Naive thymus-derived CD4-positive, alpha-beta T cell (primary cell): ENCODE measurements at regions not wholly inside any gene's neighbourhood (a gene's known extent, or its start where the extent isn't known, plus 50 kb on each side); places are given as distances from the start of the nearest gene placed in this dataset.

Source experiments
- ATAC-seq: fragments of 150-1000 bp; cut with Tn5 transposase; 2 replicates; pipeline ENCODE4 v1.10.0; 2021; ENCODE audit warnings: mild to moderate bottlenecking, moderate library complexity
- CTCF ChIA-PET: fragments of 350-600 bp; sonication (Branson Sonifier 250); formaldehyde crosslinking; loops from one replicate; lab custom pipeline; 2021; ENCODE audit warnings: antibody characterized with exemption; lab: Charles Lee
- POLR2A ChIA-PET: fragments of 350-600 bp; sonication (Branson Sonifier 250); formaldehyde crosslinking; loops from one replicate; lab custom pipeline; 2021; ENCODE audit warnings: antibody characterized with exemption, inconsistent platforms; lab: Charles Lee
- DNase-seq, 9 donors: peaks; one replicate each; pipeline versions ENCODE4 v3.0.0 to v3.0.0-alpha.2; 2020 to 2022; ENCODE audit warnings: mixed read lengths in 1 of 9
- H3K27ac ChIP-seq: one replicate; pipeline ENCODE4 v1.7.0; 2013; ENCODE audit warnings: mild to moderate bottlenecking, low read depth, low read length, moderate library complexity
- H3K27me3 ChIP-seq, 2 donors: one replicate each; pipeline ENCODE4 v1.7.0; 2013; ENCODE audit warnings: low read length in 2 of 2, mild to moderate bottlenecking in 2 of 2, moderate library complexity in 2 of 2; ENCODE audit not compliant: control insufficient read depth in 2 of 2, insufficient read depth in 2 of 2
- H3K36me3 ChIP-seq, 3 experiments: 1 replicate in 2 of 3; 2 replicates in 1 of 3; pipeline ENCODE4 v1.7.0; 2013; ENCODE audit warnings: low read length in 3 of 3, mild to moderate bottlenecking in 3 of 3, moderate library complexity in 1 of 3; ENCODE audit not compliant: insufficient read depth in 3 of 3, control insufficient read depth in 2 of 3
- H3K4me1 ChIP-seq, 2 donors: one replicate each; pipeline ENCODE4 v1.7.0; 2013; ENCODE audit warnings: low read length in 2 of 2, mild to moderate bottlenecking in 2 of 2, moderate library complexity in 1 of 2; ENCODE audit not compliant: control insufficient read depth in 2 of 2, insufficient read depth in 2 of 2
- H3K4me3 ChIP-seq: 2 replicates; pipeline ENCODE4 v1.7.0; 2013; ENCODE audit warnings: mild to moderate bottlenecking, low read length
- H3K9me3 ChIP-seq, 3 experiments: 1 replicate in 2 of 3; 2 replicates in 1 of 3; pipeline ENCODE4 v1.7.0; 2013; ENCODE audit warnings: low read length in 3 of 3; ENCODE audit not compliant: control insufficient read depth in 2 of 3
- H3K27ac Mint-ChIP-seq, 9 donors: one replicate each; pipeline ENCODE4 v1.8.0; 2020 to 2022; ENCODE audit warnings: mixed read lengths in 9 of 9, mild to moderate bottlenecking in 8 of 9, moderate library complexity in 5 of 9, inconsistent platforms in 2 of 9
- H3K27me3 Mint-ChIP-seq, 5 donors: one replicate each; pipeline ENCODE4 v1.8.0; 2021 to 2022; ENCODE audit warnings: mixed read lengths in 5 of 5, mild to moderate bottlenecking in 1 of 5
- H3K36me3 Mint-ChIP-seq, 5 donors: one replicate each; pipeline ENCODE4 v1.8.0; 2020 to 2022; ENCODE audit warnings: mixed read lengths in 5 of 5, mild to moderate bottlenecking in 3 of 5, inconsistent platforms in 1 of 5
- H3K4me1 Mint-ChIP-seq, 7 donors: one replicate each; pipeline ENCODE4 v1.8.0; 2020 to 2022; ENCODE audit warnings: mixed read lengths in 7 of 7, mild to moderate bottlenecking in 3 of 7, inconsistent platforms in 1 of 7
- H3K4me3 Mint-ChIP-seq, 10 donors: one replicate each; pipeline ENCODE4 v1.8.0; 2020 to 2022; ENCODE audit warnings: mild to moderate bottlenecking in 10 of 10, mixed read lengths in 10 of 10, moderate library complexity in 6 of 10, inconsistent platforms in 2 of 10
- H3K9me3 Mint-ChIP-seq, 11 donors: one replicate each; pipeline ENCODE4 v1.8.0; 2020 to 2022; ENCODE audit warnings: mixed read lengths in 11 of 11, mild to moderate bottlenecking in 4 of 11, inconsistent platforms in 1 of 11, moderate library complexity in 1 of 11
- intact Hi-C, 2 donors: fragments of 100-400 bp; cut with micrococcal nuclease; formaldehyde crosslinking; loops; one replicate each; pipeline ENCODE4 v1.15.1; 2023

DNA sequence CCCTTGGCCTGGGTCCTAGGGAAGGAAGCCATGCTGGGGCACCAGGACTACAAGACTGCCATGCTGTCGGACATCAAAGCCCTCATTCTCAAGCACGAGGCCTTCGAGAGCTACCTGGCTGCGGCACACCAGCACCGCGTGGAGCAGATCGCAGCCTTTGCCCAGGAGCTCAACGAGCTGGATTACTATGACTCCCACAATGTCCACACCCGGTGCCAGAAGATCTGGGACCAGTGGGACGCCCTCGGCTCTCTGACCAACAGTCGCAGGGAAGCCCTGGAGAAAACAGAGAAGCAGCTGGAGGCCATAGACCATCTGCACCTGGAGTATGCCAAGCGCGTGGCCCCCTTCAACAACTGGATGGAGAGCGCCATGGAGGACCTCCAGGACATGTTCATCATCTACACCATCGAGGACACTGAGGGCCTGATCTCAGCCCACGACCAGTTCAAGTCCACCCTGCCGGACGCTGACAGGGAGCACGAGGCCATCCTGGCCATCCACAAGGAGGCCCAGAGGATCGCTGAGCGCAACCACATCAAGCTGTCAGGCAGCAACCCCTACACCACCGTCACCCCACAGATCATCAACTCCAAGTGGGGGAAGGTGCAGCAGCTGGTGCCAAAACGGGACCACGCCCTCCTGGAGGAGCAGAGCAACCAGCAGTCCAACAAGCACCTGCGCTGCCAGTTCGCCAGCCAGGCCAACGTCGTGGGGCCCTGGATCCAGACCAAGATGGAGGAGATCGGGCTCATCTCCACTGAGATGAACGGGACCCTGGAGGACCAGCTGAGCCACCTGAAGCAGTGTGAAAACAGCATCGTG, 487.0 kb downstream of the TRAM1L1 start:
- Histone ChIP-seq H3K9me3 (no peaks in the 10 kb centered on the region), H3K4me1 (no peaks in the 10 kb centered on the region), H3K4me3 (no peak overlapping the region), H3K27me3 (no peaks in the 10 kb centered on the region), H3K36me3 (no peaks in the 10 kb centered on the region), H3K27ac (no peak overlapping the region)
- ChIA-PET CTCF (no interaction called here), POLR2A (no interaction called here)
- no peaks in the 10 kb centered on the region for H3K4me1 Mint-ChIP-seq
- H3K9me3 Mint-ChIP-seq: peaks cover 0 to 4% (median 0%) of the 10 kb centered on the region in 11 donors
- DNase-seq (no peak), ATAC-seq (no peak)
- H3K4me3 Mint-ChIP-seq: no peak overlapping the region
- intact Hi-C loops: no loop called here
- no peaks in the 10 kb centered on the region for H3K27me3 Mint-ChIP-seq
- no peak overlapping the region for H3K27ac Mint-ChIP-seq
- no peaks in the 10 kb centered on the region for H3K36me3 Mint-ChIP-seq

DNA sequence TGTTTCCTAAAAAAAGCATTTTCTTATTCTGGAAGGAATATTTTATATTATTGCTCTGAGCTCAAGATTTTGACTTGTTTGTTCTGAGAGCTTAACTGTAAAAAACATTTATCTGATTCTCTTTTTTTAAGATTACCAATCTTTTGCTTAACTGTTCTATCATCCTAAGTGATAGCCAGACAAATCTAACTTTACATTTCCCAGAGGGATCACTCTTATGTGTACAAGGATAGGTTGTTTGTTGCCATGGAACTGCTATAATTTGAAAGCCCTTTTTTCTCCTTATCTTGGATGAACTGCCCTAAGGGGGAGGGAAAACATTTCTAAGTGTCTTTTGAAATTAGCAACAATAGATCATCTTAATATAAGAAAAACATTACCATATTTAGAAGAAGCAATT, 494.7 kb downstream of the TRAM1L1 start:
- no peaks in the 10 kb centered on the region for H3K27me3 ChIP-seq
- no peaks in the 10 kb centered on the region for H3K9me3 ChIP-seq
- H3K9me3 Mint-ChIP-seq: peaks cover 0 to 5% (median 0%) of the 10 kb centered on the region in 11 donors
- no peak overlapping the region for H3K27ac Mint-ChIP-seq
- no peak overlapping the region for H3K4me3 Mint-ChIP-seq
- H3K4me1 ChIP-seq: no peaks in the 10 kb centered on the region
- POLR2A ChIA-PET: no interaction called here
- no peak overlapping the region for H3K4me3 ChIP-seq
- H3K4me1 Mint-ChIP-seq: no peaks in the 10 kb centered on the region
- CTCF ChIA-PET: no interaction called here
- intact Hi-C loops: no loop called here
- ATAC-seq: no peak
- DNase-seq: no peak
- H3K36me3 ChIP-seq: no peaks in the 10 kb centered on the region
- no peaks in the 10 kb centered on the region for H3K36me3 Mint-ChIP-seq
- H3K27ac ChIP-seq: no peak overlapping the region
- H3K27me3 Mint-ChIP-seq: no peaks in the 10 kb centered on the region

DNA sequence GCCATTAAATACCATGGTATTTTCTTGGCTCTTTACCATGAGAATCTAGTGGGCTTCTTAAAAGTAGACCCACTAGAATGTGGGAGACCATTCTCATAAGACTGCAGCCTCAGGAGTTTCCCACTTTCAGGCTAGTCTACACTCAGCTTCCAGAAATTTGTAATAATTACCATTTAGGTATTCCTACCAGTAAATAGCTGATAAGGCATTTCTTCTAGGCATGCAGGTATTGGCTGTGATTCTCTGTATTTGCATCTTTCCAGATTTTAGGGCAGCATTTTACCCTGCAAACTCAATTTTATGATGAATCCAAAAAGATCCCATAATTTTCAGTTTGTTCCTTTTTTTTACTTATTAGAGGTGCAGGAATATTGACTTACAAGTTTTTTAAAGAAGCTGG, 496.6 kb downstream of the TRAM1L1 start:
- Histone ChIP-seq H3K27me3 (no peaks in the 10 kb centered on the region), H3K9me3 (no peaks in the 10 kb centered on the region), H3K36me3 (no peaks in the 10 kb centered on the region), H3K27ac (no peak overlapping the region), H3K4me1 (no peaks in the 10 kb centered on the region), H3K4me3 (no peak overlapping the region)
- ChIA-PET CTCF (no interaction called here), POLR2A (no interaction called here)
- Mint-ChIP-seq H3K27me3 (no peaks in the 10 kb centered on the region), H3K9me3 (peaks cover 0 to 7% (median 0%) of the 10 kb centered on the region in 11 donors), H3K36me3 (no peaks in the 10 kb centered on the region), H3K4me1 (no peaks in the 10 kb centered on the region), H3K27ac (no peak overlapping the region), H3K4me3 (no peak overlapping the region)
- ATAC-seq: no peak
- intact Hi-C loops: no loop called here
- no peak for DNase-seq

DNA sequence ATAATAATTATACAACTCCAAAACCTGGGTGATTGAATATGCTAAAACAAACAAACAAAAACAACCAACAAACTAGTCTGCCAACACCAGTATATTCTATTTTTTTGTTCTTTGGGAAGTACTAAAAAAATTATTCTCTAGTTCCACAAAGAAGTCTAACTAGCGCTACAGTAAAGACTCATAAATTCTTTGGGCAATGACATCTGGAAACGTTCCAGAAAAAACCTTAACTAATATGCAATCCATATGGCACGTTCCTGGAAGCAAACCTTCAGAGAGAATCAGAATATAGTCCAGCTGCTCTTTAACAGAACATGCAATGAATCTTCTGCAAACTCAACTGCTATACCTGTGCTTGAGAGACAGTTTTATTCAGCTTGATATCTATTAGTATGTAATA, 500.1 kb downstream of the TRAM1L1 start:
- intact Hi-C loops: no loop called here

DNA sequence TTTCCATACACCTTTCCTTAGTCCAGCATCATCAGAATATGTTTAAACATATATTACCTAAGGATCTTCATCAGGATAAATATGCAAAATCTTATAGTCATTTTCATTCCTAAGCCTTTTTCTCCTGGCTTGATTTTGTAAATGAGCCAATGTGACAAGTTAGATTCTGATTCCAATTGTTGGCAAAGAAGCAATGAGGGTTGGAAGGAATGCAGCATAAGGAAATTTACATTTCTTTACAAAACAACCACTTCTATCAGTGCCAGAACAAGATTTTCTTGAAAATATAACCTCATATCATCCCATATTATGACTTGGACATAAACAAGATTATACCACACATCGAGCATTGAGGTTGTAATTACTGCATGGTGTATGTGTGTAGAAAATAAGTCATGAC, 508.1 kb downstream of the TRAM1L1 start:
- Mint-ChIP-seq H3K4me3 (no peak overlapping the region), H3K27me3 (no peaks in the 10 kb centered on the region), H3K4me1 (no peaks in the 10 kb centered on the region), H3K9me3 (peaks cover 0 to 38% (median 3%) of the 10 kb centered on the region in 11 donors), H3K27ac (no peak overlapping the region), H3K36me3 (no peaks in the 10 kb centered on the region)
- intact Hi-C loops: no loop called here
- Histone ChIP-seq H3K27me3 (no peaks in the 10 kb centered on the region), H3K9me3 (no peaks in the 10 kb centered on the region), H3K36me3 (no peaks in the 10 kb centered on the region), H3K27ac (no peak overlapping the region), H3K4me1 (no peaks in the 10 kb centered on the region), H3K4me3 (no peak overlapping the region)
- ATAC-seq (no peak), DNase-seq (no peak)
- CTCF ChIA-PET: no interaction called here
- POLR2A ChIA-PET: no interaction called here

More for the DNA sequence above, 500.1 kb downstream of the TRAM1L1 start:
- CTCF ChIA-PET: no interaction called here
- H3K36me3 ChIP-seq: no peaks in the 10 kb centered on the region
- H3K4me1 Mint-ChIP-seq: no peaks in the 10 kb centered on the region
- H3K4me1 ChIP-seq: no peaks in the 10 kb centered on the region
- DNase-seq (no peak), ATAC-seq (no peak)
- no peak overlapping the region for H3K4me3 ChIP-seq
- H3K27ac ChIP-seq: no peak overlapping the region
- H3K27ac Mint-ChIP-seq: no peak overlapping the region
- no peak overlapping the region for H3K4me3 Mint-ChIP-seq
- POLR2A ChIA-PET: no interaction called here
- H3K27me3 ChIP-seq: no peaks in the 10 kb centered on the region
- no peaks in the 10 kb centered on the region for H3K9me3 ChIP-seq
- H3K9me3 Mint-ChIP-seq: peaks cover 0 to 12% (median 0%) of the 10 kb centered on the region in 11 donors
- H3K36me3 Mint-ChIP-seq: no peaks in the 10 kb centered on the region
- H3K27me3 Mint-ChIP-seq: no peaks in the 10 kb centered on the region

DNA sequence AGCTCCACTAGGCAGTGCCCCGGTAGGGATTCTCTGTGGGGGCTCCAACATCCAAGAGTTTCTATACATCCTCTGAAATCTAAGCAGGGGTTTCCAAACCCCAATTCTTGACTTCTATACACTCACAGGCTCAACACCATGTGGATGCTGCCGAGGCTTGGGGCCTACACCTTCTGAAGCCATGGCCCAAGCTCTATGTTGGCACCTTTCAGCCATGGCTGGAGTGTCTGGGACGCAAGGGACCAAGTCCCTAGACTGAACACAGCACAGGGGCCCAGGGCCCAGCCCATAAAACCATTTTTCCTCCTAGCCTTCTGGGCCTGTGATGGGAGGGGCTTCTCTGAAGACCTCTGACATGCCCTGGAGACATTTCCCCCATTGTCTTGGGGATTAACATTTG, 511.8 kb downstream of the TRAM1L1 start:
- ATAC-seq (no peak), DNase-seq (no peak)
- no peak overlapping the region for H3K27ac Mint-ChIP-seq
- Histone ChIP-seq H3K4me1 (no peaks in the 10 kb centered on the region), H3K27me3 (no peaks in the 10 kb centered on the region), H3K4me3 (no peak overlapping the region), H3K27ac (no peak overlapping the region), H3K9me3 (no peaks in the 10 kb centered on the region), H3K36me3 (no peaks in the 10 kb centered on the region)
- POLR2A ChIA-PET: no interaction called here
- CTCF ChIA-PET: no interaction called here
- H3K27me3 Mint-ChIP-seq: no peaks in the 10 kb centered on the region
- H3K9me3 Mint-ChIP-seq: peaks cover 0 to 51% (median 6%) of the 10 kb centered on the region in 11 donors
- no peaks in the 10 kb centered on the region for H3K36me3 Mint-ChIP-seq
- no peak overlapping the region for H3K4me3 Mint-ChIP-seq
- intact Hi-C loops: no loop called here
- H3K4me1 Mint-ChIP-seq: no peaks in the 10 kb centered on the region

DNA sequence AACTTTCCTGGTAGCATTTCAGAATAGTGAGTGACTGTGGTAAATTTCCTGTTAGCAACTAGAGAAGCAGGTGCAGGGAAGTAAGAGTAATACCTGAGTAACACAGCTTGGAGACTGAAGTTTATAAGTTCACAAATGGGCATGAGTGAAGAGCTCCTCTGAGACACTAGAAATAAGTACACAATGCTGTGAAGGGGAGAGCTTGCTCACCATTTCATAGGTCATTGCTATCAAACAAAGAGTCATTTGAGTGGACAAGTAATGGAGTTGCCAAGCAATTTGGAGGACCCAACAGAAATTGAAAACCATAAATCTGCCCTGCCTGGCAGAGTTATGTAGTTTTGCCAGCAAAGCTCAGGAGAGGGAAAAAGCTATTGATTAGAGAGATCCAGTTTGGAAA, 523.6 kb downstream of the TRAM1L1 start:
- Histone ChIP-seq H3K9me3 (no peaks in the 10 kb centered on the region), H3K4me3 (no peak overlapping the region), H3K27ac (no peak overlapping the region), H3K4me1 (no peaks in the 10 kb centered on the region), H3K36me3 (no peaks in the 10 kb centered on the region), H3K27me3 (no peaks in the 10 kb centered on the region)
- Mint-ChIP-seq H3K4me3 (no peak overlapping the region), H3K4me1 (no peaks in the 10 kb centered on the region), H3K9me3 (peaks cover 4 to 31% (median 12%) of the 10 kb centered on the region in 11 donors), H3K27me3 (no peaks in the 10 kb centered on the region), H3K36me3 (peaks cover 0 to 7% (median 0%) of the 10 kb centered on the region in 5 donors), H3K27ac (no peak overlapping the region)
- POLR2A ChIA-PET: no interaction called here
- intact Hi-C loops: no loop called here
- no peak for ATAC-seq
- DNase-seq: no peak
- CTCF ChIA-PET: no interaction called here
